ENCODE measurements at regions not wholly inside any gene's neighbourhood (a gene's known extent, or its start where the extent isn't known, plus 50 kb on each side); places are given as distances from the start of the nearest gene placed in this dataset.
A peak's percentile ranks its signal among the peaks of the same experiment; 100 is the strongest.

DNA sequence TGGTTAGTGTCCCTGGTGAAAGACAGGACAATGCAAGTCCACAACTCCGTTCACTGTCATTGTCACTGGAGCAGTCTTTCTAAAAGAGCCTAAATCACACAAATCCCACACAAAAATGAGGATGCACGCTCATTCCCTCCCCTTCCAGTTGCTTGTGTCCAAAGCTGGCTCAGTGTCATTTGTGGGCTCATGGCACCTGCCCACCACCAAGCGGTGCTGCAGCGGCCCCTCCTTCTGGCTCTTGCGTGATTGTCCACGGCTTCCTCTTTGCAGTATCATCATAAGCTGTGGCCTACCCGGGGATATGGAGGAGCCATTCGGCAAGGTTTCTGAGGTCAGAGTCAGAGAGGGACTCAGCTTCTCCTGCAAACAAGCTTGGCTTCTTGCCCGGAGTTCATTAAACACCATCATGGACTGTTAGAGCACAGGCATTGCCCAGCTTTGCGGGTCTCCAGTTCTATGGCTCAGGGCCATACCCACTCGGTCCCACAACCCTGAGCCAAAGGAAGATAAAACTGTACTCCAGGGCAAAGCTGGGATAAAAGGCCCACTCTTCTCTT, 179.4 kb upstream of the AGAP1 start:
- peak; percentile 7 for DNase-seq
- in situ Hi-C loops (cut with MboI; ENCODE audit: low pct_unique_long_range_greater_than_20kb, low sequenced_read_pairs) = no loop called here

DNA sequence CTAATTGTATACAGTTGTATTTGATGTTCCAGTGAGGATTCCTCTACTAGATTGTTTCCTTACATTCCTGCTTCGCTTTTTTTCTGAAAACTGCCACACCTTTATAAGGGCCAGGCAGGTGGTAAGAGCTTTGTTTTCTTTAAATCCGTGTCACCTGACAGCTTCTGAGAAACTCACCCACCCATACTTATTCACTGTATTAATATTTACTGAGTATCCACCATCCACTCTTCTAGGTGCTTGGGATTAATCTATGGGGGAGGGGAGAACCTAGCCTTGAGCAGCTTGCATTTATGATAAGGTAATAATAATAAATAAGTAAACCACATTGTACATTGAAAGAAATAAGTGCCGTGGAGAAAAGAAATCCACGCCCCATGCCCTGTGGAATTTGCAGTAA, 174.7 kb upstream of the AGAP1 start:
- in situ Hi-C loops (cut with MboI; ENCODE audit: low pct_unique_long_range_greater_than_20kb, low sequenced_read_pairs) = no loop called here
- no peak for DNase-seq

DNA sequence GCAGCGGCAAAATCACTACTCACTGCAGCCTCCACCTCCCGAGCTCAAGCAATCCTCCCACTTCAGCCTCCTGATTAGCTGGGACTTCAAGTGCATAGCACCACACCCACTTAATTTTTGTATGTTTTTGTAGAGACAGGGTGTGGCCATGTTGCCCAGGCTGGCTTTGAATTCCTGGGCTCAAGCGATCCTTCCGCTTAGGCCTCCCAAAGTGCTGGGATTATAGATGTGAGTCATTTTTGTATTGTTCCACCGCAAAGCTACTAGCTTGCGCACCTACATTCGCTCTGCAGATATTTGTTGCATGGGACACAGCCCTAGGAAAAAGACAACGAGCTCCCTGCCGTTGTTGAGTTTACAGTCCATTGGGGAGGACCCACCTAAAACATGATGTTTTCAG, 173.5 kb upstream of the AGAP1 start:
- no peak for DNase-seq
- in situ Hi-C loops (cut with MboI; ENCODE audit: low pct_unique_long_range_greater_than_20kb, low sequenced_read_pairs) = no loop called here

DNA sequence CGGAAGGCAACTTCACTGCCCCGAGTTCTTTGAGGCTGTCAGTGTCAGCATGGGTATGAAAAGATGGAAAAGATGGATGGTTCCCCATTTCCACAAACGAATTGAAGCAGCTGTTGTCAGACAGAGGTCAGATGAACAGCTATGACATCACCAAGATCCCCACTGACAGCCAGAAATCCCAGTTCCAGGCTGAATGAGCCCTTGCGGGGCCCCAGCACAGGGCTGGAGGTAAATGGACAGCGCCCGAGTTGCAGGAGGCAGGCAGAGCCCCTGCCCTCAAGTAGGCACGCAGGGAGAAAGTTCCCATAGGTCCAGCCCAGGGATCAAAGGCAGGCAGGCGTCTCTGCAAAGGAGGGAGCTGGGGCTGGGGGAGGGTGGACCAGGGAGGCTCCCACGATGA, 169.5 kb upstream of the AGAP1 start:
- in situ Hi-C loops (cut with MboI; ENCODE audit: low pct_unique_long_range_greater_than_20kb, low sequenced_read_pairs) = no loop called here
- DNase-seq = no peak

DNA sequence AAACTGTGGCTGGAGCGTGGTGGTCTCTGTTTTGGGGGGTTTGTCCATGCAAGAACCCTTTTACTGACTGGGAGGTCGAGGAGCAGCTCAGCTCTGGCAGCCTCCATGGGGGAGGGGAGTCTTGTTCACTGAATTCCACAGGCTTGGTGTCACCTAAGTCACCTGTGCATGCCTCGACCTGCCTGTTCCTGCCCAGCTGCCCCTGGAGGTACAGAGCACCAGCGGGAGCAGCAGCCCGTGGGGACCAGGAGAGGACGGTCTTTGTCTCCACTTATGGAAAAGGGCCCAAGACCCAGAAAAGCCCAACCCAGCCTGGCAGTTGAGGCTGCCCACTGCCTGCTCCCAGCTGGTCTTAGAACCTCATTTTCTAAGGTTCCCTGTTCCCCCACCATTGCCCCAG, 168.7 kb upstream of the AGAP1 start:
- no peak for DNase-seq
- in situ Hi-C loops (cut with MboI; ENCODE audit: low pct_unique_long_range_greater_than_20kb, low sequenced_read_pairs) = no loop called here

GRCh38 chr2:235328991-235329390, 164.9 kb upstream of the AGAP1 start:
- no peak for DNase-seq
- in situ Hi-C loops (cut with MboI; ENCODE audit: low pct_unique_long_range_greater_than_20kb, low sequenced_read_pairs) = no loop called here

DNA sequence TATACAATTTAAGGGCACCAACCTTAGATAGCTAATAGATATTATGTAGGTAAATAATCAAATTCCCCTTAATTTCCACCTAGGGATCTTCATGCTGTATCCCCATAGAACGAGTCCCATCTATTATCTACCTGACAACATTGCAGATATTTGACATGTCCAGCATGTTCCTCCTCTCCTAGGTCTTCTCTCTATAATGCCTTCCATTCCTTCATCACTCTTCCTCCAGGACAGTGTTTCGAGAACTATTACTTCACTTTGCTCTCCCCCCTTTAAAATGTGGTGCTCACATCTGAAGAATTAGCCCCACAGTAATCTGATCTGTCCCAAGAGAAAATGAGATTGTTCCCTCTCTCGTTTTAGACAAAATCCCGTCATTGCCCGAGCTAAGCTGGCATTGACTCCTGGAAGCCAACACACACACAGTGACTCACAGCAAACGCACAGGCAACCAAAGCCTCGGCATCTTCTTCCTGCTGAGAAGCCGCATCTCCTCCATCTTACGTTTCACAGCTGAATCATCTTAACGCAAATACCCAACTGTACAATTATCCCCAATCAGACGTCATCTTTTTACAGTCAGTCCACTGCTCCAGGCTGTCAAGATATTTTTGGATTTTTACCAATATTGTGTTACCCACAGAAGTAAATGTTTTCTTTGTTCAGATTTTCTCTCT, 162.9 kb upstream of the AGAP1 start:
- DNase-seq = no peak

DNA sequence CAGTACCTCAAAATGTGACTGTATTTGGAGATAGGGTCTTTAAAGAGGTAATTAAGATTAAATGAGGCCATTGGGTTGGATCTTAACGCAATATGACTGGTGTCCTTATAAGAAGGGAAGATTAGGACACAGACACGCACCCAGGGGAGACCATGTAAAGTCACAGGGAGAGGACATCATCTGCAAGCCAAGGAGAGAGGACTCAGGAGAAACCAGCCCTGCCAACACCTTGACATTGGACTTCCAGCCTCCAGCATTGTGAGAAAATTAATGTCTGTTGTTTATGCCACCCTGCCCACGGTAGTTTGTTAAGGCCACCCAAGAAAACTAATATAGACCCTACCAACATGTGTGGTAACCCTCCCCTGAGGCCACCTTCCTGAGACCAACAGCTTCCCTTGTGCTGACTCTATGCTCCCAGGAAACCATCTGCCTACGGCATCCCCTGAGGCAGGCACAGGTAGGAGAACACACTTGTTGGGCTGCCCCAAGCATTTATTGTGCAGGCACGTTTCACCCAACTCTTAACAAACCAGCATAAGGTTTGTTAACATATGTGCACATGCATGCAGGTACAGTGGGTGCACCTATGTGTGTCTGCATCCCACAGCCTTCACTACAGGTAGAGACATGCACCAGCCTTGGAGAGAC, 161.5 kb upstream of the AGAP1 start:
- no peak for DNase-seq
- in situ Hi-C loops (cut with MboI; ENCODE audit: low pct_unique_long_range_greater_than_20kb, low sequenced_read_pairs) = no loop called here

More for the DNA sequence above, 162.9 kb upstream of the AGAP1 start:
- in situ Hi-C loops (cut with MboI; ENCODE audit: low pct_unique_long_range_greater_than_20kb, low sequenced_read_pairs) = no loop called here

DNA sequence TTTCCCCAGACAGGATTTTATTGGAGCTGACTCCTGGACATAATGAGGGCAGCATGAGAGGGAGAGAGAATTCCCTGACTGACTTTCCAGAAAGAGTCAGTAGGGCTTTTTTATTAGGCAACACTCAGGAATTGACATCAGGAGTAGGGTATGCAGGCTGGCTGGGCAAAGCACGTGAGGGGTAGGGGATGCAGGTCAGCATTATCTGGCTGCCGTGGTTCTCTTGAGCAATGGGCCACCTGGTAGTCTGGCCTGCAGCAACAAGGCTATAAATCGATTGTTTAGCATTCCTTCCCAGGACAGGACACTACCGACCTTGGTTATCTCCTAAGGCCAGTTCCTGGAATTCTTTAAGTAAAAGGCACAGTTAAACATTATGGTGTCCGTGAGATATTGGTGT, 160.8 kb upstream of the AGAP1 start:
- no peak for DNase-seq
- in situ Hi-C loops (cut with MboI; ENCODE audit: low pct_unique_long_range_greater_than_20kb, low sequenced_read_pairs) = no loop called here

- DNase-seq = no peak
- in situ Hi-C loops (cut with MboI; ENCODE audit: low pct_unique_long_range_greater_than_20kb, low sequenced_read_pairs) = no loop called here
Measured at GRCh38 chr2:235334179-235334578, 159.7 kb upstream of the AGAP1 start.

GRCh38 chr2:235343156-235343774, 150.6 kb upstream of the AGAP1 start:
- in situ Hi-C loops (cut with MboI; ENCODE audit: low pct_unique_long_range_greater_than_20kb, low sequenced_read_pairs) = no loop called here
- DNase-seq = no peak

DNA sequence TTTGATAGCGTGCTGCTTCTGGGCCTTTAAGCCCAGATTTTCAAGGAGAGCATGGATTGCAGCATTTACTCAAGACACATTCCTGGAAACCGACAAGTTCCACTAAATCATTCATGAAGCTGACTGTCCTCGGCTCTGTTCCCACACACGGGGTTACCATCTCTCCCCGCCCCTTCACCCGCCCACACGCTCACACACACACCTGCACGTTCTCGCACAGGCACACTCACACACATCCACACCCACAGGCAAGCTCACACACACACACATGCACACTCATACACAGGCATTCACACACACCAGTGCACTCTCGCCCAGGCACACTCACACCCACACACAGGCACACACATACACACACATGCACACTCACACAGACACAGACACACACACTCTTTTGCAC, 150.0 kb upstream of the AGAP1 start:
- in situ Hi-C loops (cut with MboI; ENCODE audit: low pct_unique_long_range_greater_than_20kb, low sequenced_read_pairs) = no loop called here
- DNase-seq = no peak

- in situ Hi-C loops (cut with MboI; ENCODE audit: low pct_unique_long_range_greater_than_20kb, low sequenced_read_pairs) = no loop called here
Measured at GRCh38 chr2:235345745-235346144, 148.1 kb upstream of the AGAP1 start.

DNA sequence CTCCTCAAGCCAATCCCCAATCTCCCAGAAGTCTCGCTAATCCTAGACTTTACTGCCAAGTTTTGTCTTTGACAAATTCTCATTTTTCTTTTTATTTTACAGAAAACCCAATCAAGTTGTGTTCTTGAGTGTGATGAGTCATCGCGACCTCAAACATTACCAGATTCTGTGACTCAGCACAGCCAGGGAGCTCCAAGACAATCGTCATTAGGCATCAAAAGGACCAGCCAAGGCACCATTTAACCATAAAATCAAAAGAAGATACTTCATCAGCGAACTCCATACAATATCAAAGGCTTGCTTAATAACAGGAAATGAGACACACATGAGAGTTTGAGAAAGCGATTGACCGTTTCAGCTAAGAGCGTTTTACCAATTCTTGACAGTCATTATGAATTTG, 146.2 kb upstream of the AGAP1 start:
- DNase-seq = no peak
- in situ Hi-C loops (cut with MboI; ENCODE audit: low pct_unique_long_range_greater_than_20kb, low sequenced_read_pairs) = no loop called here

More at GRCh38 chr2:235345745-235346144, 148.1 kb upstream of the AGAP1 start:
- DNase-seq = no peak

DNA sequence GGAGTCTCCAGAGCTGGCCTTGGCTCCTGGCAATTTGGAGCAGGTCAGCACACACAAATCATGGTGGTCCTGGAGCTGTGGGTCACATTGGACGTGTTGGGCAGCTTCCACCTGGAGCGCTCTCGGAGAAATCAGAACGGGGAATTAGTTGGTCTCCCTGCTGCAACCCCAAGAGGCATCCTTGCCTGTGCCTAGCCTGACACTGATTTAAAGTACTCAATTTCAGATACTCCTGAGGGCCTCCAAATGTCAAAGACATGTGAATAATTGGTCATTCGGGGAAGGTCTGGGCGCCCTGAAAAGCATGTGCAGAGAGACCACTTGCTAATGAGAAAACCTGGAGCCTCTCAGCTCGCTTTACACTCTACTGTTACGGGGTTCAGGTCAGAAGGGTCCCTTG, 145.5 kb upstream of the AGAP1 start:
- DNase-seq = no peak
- in situ Hi-C loops (cut with MboI; ENCODE audit: low pct_unique_long_range_greater_than_20kb, low sequenced_read_pairs) = no loop called here

- in situ Hi-C loops (cut with MboI; ENCODE audit: low pct_unique_long_range_greater_than_20kb, low sequenced_read_pairs) = no loop called here
- DNase-seq = no peak
Measured at GRCh38 chr2:235350234-235350633, 143.6 kb upstream of the AGAP1 start.

- in situ Hi-C loops (cut with MboI; ENCODE audit: low pct_unique_long_range_greater_than_20kb, low sequenced_read_pairs) = no loop called here
- DNase-seq = no peak
Measured at GRCh38 chr2:235352541-235352940, 141.3 kb upstream of the AGAP1 start.

- DNase-seq = no peak
- in situ Hi-C loops (cut with MboI; ENCODE audit: low pct_unique_long_range_greater_than_20kb, low sequenced_read_pairs) = no loop called here
Measured at GRCh38 chr2:235357881-235358280, 136.0 kb upstream of the AGAP1 start.

GRCh38 chr2:235358981-235359471, 134.8 kb upstream of the AGAP1 start:
- in situ Hi-C loops (cut with MboI; ENCODE audit: low pct_unique_long_range_greater_than_20kb, low sequenced_read_pairs) = no loop called here
- no peak for DNase-seq

DNA sequence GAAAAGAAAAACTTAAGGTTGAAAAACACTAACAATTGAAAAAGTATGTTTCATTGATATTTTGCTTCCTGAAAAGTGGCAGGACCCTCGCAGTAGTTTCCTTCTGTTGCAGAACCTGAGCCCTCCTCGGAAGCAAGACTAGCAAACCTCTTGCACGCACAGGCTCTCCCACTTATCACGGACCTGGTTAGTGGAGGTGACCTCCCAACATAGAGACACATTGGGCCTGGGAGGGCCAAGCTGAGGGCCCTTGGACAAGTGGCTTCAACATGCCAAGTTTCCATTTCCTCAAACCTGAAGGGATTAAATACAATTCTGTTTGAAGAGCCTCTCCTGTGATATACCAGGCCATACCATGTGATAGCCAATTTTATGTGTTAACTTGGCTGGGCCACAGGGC, 133.4 kb upstream of the AGAP1 start:
- DNase-seq = no peak
- in situ Hi-C loops (cut with MboI; ENCODE audit: low pct_unique_long_range_greater_than_20kb, low sequenced_read_pairs) = no loop called here

Measured in KBM-7 (cell line).